Stimulated activated CD4-positive, alpha-beta T cell treated with anti-CD3 and anti-CD28 coated beads, Interleukin-4, amount 100 ng/mL, for 48 hours (primary cell): ENCODE measurements at regions not wholly inside any gene's neighbourhood (a gene's known extent, or its start where the extent isn't known, plus 50 kb on each side); places are given as distances from the start of the nearest gene placed in this dataset.
"Not testable (repeated sequence)": the region's sequence is repeated elsewhere in the genome, so short reads cannot be mapped to it uniquely, and the experiment has no call there.

ENCODE experiments used
- DNase-seq, 2 donors: peaks; one replicate each; pipeline ENCODE4 v3.0.0-alpha.2; 2020; ENCODE audit warnings: low read depth in 2 of 2

- no peak for DNase-seq
These were observed 97.8 kb upstream of the KLF6 start for GRCh38 chr10:3882855-3883254.

DNA sequence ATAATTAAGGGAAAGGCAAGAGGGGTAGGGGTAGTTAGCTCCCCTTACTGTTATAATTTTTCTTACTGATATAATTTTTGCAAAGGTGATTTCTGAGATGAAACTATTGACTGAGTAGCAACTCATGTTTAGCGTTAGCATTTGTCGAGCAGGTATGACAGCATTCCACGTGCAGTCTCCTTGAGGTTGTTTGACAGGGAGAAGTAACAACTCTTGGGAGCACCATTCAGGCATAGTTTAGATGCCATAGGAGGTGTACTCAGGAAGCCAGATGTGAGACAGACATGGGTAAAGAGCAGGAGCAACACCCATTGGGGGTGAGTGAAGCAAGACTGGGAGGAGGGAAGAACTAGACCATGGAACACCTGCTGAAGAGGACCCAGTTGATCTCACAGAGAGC lies 96.6 kb upstream of the KLF6 start:
- no peak for DNase-seq

- DNase-seq, result no peak
These were observed 94.1 kb upstream of the KLF6 start for GRCh38 chr10:3879073-3879472.

DNA sequence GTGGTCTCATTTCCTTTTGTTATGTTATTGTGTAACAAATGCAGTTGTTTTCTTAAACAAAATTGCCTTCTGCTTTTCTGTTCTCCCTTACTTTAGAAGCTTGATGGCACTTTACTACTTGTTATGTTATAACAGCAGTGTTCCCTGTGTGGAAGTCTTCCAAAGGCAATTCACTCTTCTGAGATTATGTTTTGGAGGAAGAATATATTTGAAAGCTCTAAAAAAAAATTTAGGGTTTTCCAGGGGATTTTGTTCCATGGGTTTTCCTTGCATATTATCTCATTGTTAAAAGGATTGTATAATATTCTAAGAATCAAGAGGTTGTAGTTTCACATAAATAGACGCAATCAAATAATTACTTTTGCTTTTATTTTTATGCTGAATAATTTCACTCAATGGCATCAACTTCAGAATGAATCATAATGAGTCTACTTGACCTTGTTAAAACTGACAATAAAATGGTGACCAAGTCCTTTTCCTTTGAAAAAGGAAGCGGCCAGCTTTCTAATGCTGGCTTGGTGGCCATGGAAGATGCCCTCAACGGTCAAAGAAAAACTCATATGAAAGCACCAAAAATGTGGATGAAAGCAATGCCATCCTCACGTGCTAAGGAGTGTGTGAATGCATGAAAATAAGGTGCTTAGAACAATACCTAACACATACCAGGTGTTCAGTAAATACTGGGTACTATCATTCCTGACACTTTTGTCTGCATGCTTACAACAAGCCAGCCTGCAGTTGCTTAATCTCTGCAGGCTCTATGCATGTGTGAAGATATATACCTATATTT lies 92.4 kb upstream of the KLF6 start:
- no peak for DNase-seq

- DNase-seq, result no peak
These were observed 91.4 kb upstream of the KLF6 start for GRCh38 chr10:3876350-3876962.

DNA sequence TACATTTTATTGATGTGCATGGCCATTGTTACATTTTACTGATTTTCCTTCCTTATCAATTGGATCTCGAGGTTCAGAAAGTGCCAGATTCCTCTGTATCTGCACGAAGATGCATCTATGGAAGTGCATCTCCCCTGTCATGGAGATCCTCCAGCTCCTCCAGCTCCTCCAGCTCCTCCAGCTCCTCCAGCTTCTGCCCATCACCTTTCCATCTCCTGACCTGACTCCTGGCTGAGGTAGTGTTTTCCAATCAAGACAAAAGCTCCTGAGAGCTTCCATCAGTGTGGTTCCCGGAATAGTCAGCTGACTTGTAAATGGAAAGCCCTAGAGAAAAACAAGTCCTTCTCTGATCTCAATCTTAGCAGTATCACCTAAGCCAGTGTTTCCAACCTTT lies 90.8 kb upstream of the KLF6 start:
- no peak for DNase-seq

DNA sequence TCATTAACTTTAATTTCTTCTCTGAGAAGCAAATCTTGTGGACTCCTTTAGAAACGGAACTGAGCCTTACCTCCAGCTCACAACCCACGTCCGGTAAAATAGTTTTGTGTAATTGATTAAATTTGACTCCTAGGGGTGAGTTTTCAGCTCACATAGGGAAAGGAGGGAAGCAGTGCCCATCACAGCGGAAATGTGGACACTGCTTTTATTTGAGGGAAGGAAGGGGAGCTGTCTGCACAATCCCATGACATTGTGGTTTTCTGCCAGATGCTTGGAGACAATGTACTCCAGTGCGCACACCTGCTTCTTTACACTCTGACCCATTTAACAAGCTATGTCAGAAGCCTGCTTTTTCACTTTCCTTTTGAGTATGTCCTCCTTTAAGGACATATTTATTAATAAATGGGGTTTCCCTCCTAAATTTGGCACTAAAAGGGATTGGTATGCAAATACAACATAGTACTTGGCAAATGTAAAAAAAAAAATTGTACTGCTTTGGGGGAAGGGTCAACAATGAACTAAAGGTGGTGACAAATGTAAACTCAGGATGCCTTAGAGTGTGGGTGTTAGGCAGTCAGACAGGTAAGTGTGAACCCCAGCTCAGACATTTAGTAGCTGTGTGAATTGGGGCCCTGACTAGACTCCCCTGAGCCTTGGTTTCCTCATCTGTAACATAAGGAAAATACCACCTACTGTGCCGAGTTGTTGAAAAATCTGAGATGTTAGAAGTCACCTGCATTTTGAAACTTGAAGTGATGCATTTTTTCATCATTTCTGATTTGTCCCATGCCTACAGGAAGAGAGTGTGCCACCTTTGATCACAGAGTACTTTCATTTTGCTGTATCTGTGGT lies 90.2 kb upstream of the KLF6 start:
- DNase-seq, result no peak

DNA sequence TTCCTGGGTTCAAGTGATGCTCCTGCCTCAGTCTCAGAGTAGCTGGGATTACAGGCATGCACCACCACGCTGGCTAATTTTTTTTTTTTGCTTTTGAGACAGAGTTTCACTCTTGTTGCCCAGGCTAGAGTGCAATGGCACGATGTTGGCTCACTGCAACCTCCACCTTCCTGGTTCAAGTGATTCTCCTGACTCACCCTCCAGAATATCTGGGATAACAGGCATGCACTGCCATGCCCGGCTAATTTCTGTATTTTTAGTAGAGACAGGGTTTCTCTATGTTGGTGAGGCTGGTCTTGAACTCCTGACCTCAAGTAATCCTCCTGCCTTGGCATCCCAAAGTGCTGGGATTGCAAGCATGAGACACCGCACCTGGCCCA lies 89.6 kb upstream of the KLF6 start:
- DNase-seq, result not testable (repeated sequence)

GRCh38 chr10:3873728-3874461 lies 88.9 kb upstream of the KLF6 start:
- no peak for DNase-seq

DNA sequence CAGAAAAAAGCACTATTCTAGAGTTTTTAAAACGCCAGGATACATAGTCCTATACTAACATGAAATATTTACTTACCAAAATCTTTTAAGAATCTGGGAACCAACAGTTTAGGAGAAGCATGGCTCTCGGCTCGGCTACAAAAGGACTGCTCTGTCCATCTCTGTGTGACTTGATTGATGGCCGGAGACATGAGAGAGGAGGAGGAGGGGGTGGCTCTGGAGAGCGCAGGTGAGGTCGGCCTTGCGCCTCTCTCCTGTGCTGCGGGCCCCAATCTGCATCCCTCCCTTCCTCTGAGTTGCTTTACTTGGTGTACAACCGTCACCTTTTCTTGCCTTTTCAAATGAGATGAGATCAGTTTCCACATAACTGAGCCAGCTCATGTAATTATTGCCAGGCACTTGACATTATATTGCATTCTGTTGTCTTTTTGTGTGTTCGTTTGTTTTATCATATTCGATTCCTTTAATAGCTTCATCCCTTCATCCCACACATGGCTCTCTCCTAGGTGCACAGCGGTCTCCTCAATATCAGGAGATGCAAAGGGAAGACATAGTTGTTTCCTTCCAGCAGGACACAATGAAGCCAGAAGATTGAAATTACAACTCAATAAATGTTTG lies 87.8 kb upstream of the KLF6 start:
- DNase-seq, result no peak

DNA sequence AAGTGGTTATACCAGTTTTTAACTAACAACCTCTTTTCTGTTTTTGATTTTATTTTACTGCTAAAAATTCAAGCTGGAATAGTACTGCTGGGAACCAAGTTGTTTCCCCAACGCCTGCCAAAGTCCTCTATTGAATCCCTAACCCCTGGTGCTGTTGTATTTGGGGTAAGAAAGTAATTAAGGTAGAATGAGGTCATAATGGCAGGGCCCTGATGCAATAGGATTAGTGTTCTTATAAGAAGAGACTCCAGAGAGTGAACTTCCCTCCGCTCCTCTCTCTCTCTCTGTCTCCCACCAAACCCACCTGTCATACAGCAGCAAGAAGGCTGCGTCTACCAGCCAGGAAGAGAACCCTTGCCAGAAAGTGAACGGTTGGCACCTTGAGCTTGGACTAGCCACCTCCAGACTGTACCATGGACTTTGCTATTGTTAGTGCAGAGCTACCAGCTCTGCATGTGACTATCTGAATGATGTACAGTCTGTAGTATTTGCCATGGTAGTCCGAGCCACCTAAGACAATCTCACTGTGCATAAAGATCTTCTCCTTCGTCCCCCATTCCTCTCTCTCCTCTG lies 86.5 kb upstream of the KLF6 start:
- no peak for DNase-seq

DNA sequence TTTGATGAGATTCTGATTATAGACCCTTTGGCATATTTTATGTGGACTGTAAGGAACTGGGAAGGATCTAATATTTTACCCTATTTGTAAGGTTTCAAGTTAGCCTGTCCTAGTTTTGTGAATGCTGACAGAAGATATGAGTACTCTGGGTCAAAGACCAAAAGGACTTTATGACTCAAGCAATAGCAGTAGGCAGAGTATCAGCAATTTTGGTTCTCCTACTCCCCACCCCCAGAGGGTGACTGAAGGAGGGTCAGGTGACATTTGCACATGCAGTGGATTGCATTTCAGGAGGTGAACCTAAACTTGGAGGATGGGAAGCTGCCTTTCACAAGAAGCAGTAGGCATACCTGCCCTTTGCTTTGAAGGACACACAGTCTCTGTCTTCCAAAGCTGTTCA lies 84.0 kb upstream of the KLF6 start:
- DNase-seq, result no peak

- no peak for DNase-seq
These were observed 83.3 kb upstream of the KLF6 start for GRCh38 chr10:3868271-3868664.

DNA sequence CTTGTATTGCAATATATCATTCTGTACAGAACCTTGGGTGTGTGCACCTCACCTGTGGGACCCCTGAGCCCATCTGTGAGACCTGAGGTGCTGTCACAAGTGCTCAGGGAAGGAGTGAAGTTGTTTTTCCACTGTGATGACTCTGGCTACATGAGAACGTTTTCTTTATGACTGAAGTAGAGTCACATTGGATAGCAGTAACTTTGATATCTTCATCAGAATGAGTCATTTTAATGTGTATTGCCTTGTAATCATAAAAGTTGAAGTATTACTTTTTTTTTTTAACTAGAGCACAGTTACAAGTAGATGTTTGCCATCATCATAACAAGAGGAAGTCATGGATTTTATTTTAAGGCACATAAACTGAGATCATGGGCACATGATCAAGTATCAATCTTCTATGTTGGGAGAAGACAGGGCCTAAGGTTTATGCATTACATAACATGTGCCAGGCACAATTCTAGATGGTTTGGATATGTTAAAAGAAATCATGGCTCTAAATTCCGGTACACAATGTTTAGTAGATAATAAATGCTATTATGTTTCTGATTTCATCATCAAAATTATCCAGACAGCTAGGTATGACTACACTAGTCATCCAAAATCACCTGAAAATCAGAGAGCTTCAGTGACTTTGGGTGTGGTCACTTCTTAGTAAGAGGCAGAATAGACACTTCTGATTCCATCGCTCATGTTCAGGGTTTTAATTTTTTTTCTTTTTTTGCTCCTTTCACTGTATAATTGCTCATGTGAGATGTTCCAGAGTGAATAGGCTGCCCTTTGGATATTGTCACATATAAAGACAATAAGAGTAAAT lies 82.7 kb upstream of the KLF6 start:
- DNase-seq, result no peak

- no peak for DNase-seq
These were observed 81.3 kb upstream of the KLF6 start for GRCh38 chr10:3866332-3866731.

DNA sequence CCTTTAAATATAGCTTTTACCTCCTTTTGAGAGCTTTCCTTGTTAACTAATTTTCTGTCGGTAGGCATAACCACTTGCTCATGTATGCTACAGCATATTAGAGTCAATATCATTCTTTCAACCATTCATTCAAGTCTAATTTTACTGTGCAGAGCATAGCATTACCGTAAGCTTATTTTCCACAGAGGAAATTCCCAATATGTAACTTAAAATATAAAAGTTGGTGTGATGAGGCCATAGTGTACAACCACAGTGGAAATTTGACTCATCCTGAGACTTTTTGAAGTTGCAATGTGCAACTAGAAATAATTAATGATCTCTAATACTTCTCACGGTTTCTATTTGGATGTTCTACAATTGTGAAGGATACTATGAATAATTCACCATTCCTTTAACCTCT lies 80.6 kb upstream of the KLF6 start:
- DNase-seq, result no peak

GRCh38 chr10:3861795-3862194 lies 76.8 kb upstream of the KLF6 start:
- DNase-seq, result no peak

- DNase-seq, result no peak
These were observed 73.2 kb upstream of the KLF6 start for GRCh38 chr10:3858051-3858845.

- no peak for DNase-seq
These were observed 72.3 kb upstream of the KLF6 start for GRCh38 chr10:3857318-3857717.

- no peak for DNase-seq
These were observed 71.6 kb upstream of the KLF6 start for GRCh38 chr10:3856593-3856992.
